GM18526 (cell line): ENCODE measurements at regions not wholly inside any gene's neighbourhood (a gene's known extent, or its start where the extent isn't known, plus 50 kb on each side); places are given as distances from the start of the nearest gene placed in this dataset.

Source experiments
- POLR2A ChIP-seq: IDR thresholded peaks from 3 replicates; pipeline ENCODE4 v1.6.1; 2011; ENCODE audit not compliant: insufficient read length; ENCODE audit errors: extremely low read depth

DNA sequence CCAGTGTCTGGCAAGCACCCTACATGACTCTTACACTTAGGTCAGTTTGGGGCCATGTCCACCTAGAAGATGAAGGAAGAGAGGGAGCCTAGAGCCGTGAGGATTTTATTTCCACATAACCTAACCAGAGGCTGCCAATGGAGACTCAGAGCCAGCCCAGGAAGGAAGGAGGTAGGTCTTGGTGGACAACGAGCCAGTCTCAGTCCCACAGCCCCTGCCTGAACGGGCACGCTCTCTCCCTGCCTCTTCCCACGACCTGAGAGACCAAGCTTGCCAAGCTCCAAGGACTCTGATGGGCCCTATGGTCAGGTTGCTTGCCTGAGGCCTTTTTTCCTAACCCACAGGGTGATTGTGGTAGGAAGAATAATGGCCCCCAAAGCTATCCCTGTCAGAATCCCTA is 188.4 kb downstream of the TFCP2L1 start:
- TF ChIP-seq POLR2A = no peak

DNA sequence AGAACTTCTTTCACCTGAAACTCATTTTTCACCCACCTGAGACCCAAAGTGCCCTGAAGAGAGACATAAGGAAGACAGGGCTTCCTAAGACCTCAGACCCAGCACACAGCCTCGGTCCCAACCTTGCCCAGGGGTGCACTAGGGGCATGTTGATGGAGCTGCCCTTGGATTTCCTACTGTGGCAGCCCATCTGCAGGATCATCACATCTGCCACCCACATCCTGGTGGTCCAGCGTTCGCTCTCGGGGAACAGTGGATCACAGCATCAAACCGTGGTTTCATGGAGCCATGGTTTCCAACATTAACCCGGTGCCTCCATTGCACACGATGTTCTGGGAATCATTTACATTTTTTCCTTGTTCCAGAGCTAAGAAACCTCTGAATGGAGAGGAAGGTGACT is 186.4 kb downstream of the TFCP2L1 start:
- no peak for TF ChIP-seq POLR2A

DNA sequence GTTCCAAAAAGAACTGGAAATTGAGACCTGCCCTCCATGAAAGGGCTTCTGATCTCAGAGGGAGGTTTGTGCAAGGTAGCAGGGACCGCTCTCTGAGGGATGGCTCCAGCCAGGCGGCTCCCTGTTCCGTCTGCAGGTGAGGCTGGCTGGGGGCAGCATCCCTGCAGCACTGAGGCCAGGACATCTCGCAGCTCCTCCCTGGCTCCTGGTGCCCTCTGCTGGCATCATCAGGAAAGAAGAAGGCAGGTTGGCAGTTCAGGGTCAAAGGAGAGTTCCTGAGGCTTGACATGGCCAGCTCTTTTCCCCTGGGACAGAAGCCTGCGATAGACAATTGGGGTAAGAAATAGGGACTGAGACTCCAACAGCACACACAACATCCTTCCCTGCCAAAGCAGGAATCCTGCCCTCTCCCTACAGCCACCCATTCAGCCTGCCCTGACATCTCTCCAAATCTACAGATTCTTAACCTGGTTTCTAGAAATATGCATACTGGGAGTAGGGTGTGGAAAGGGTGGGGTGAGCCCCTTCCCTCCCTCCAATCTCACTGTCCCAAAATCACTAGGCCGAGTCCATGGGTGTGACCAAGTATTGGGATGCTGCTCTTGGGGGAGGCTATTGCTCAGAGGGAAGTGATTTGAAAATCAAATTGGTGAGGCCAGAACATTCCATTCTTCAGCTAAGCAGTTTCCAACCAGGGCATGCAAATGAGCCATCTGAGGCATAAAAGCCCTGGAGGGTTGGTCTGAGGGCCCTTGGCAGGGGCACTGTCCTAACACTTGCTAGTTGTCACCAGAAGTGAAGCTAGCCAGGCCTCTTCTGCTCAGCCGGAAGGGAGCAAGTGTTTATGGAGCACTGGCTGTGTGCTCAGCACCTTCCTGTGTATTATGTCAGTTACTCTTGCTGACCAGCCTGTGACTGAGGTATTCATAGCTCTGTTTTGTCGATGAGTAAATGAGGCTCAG is 185.4 kb downstream of the TFCP2L1 start:
- TF ChIP-seq POLR2A = no peak

DNA sequence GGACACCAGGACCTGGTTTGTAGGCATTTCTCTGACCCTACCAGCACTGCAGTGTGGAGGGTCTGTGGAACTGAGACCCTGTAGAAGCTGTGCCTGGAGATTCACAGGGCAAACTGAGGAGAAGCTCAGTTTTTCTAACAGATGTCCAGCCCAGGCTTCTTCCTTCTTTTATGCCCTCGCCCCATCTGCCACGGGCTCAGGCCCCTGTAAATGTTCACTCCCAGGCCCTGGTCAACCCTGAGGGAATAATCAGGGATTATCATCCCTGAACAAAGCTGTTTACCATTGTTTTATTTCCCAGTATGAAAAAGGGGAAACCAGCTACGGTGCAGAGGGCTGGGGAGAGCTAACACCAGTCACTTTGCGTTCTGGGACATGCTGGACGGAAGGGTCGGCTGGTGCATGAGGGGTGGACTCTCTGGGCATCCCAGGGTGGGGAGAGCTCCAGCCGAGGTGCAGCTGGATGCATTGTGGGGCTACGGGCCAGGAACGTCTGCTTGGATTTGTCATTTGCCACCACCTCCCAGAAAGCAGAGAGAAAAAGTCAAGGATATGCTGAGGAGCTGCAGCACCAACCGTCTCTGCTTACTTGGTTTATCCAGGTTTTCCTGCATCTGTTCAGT is 183.8 kb downstream of the TFCP2L1 start:
- no peak for TF ChIP-seq POLR2A

DNA sequence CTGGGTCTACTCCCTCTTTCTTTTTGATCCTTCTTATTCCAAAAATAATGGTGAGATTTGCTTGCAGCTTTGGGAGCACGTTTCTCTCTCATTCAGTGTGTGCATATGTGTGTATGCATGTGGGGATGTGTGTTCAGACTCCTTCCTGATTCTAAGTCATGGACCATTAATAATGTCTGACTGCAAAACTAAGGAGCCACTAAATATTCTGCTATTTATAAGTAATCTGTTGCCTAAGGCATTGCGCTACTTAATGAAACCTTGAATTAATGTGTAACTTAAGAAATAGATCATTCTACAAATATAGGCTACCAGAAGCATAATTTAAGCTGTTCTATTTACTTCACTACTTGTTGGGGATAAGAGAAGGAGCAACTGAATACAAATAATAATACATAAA is 182.1 kb downstream of the TFCP2L1 start:
- no peak for TF ChIP-seq POLR2A

DNA sequence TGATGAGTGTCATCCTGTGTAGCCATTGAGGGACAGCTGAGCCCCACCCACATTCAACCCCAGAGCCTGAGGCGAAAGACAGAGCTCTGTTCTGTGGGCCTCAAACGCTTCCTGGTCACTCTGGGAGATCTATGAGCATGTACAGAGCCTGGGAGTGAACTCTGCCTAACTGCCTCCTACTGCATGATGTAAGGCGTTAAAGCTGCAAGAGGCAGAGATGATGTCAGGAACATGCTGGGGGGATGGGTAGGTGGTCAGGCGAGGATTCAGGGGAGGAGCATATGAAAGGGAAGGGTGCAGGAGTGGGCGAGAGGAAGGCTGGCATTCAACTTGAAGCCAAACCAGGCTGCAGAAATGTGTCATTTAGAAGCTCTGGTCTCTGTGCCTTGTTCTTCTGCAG is 181.0 kb downstream of the TFCP2L1 start:
- TF ChIP-seq POLR2A = no peak

DNA sequence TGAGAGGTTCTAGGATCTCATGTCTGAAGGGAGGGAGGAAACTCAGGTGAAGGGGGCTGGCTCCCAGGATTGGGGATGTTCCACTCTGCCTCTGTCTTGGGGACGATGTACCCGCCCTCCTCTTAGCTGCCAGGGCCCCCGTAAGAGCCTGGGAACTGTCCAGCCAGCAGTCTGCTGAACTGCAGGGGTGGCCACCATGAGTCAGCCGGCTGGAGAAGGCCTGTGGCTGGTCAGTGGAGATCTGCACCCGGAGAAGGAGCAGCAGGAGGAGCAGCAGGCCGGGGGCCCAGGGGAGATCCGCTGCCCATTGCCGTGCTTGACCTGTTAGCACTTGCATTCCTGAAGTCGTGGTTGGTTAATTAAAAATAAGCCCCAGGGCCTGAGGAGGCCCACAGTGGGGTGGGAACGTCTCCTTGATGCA is 180.3 kb downstream of the TFCP2L1 start:
- no peak for TF ChIP-seq POLR2A

DNA sequence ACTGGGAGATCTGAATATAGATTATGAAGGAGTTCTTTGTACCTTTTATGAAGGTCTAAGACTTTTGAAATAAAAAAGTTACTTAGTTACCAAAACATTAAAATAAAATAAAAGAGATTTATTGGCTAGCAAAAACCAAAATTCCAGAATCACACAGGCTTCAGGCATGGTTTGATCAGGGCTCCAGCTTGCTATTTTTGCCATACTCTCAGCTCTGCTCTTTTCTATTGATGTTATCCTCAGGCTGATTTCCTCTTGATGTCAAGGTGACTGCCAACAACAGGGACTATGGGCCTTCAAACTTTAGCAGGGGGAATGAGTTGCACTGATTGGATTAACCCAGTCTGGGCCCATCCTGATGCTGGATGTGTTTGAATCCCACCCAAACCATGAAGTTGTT is 174.1 kb downstream of the TFCP2L1 start:
- no peak for TF ChIP-seq POLR2A

DNA sequence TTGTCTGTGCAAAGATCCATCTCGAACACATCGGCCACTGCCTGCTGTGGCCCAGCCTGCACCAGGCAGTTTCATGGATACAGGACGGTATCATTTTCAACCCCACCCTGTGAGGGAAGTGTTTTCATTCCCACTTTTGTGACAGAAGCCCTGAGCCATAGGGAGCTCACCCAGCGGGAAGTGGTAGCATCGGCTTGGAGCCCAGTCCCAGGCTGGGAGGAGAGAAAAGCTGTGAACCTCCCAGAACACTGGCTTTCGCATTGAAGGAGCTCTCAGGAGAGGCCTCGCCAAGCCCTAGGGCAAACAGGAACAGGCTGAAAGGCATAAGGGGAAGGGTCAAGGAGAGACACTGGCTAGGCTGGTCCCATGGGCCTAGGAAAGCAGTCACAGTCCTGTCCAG is 166.1 kb downstream of the TFCP2L1 start:
- TF ChIP-seq POLR2A = no peak

DNA sequence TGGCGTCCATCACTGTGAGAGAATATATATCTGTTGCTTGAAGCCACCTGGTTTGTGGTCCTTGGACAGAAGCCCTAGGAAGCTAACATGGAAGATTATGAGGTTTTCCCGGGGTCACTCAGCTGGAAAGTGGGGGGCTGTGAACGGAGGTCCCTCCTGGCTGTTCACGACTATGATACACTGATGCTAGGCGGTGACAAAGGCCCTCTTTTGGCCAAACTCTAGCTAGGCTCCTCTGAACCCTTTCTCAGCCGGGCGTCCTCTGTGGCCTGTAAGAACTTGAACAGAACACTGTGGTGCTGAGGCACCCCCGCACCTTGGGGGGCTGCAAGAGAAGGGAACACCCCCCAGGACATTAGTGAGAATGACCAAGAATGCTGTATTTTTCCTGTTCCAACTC is 164.6 kb downstream of the TFCP2L1 start:
- TF ChIP-seq POLR2A = no peak

DNA sequence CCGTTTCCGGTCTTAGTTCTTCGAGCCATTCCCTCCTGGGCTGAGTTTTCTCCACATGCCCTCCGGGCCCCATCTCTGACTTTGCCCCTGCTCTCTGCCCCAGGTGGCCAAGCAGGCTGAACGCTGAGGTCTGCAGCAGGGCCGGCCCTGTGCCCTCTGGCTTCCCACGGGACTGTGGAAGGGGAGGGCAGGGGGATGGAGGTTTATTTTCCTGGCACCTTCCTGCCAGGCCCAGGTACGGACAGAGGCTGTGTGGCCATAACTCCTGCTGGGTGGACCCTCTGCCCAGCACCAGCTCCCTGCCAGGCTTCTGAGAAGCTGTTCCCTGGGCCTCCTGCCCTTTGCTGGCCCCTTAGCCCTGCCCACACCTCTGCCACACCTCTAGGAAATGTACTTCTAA is 164.0 kb downstream of the TFCP2L1 start:
- TF ChIP-seq POLR2A = no peak

DNA sequence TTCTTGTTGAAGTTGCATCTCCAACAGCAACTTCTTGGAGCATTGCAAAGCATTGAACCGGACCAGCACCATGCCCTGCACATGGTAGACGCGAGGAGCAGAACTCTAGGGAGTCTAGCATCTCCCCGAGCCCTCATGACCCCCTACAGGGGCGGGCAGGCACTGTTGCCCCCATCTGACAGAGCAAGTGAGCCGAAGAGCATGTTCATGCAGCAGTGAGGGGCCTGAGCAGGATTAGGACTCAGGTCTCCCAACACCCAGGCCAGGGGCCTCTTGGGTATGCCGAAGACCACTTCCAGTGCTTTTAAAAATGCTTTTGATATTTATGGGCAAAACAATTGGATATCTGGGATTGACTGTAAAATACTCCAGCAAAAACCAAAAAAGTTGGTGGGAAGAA is 163.3 kb downstream of the TFCP2L1 start:
- TF ChIP-seq POLR2A = no peak

DNA sequence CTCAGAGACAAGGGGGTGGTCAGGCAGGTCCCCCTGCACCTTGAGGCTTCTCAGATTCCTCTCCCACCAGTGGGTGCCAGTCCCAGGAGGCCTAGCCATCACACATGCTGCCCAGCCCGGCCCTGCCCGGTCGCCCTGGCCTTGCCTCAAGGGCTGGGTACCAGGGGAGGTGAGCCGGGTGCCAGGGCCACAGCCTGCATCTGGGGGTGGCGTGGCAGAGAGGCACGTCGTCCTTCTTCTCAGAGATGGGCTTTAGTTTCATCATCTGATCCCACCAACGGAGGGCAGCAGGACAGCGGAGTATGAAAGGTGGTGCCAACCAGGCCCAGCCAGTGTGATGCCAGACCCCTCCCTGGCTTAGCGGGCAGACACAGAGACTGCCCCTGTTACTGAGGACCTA is 161.7 kb downstream of the TFCP2L1 start:
- no peak for TF ChIP-seq POLR2A

DNA sequence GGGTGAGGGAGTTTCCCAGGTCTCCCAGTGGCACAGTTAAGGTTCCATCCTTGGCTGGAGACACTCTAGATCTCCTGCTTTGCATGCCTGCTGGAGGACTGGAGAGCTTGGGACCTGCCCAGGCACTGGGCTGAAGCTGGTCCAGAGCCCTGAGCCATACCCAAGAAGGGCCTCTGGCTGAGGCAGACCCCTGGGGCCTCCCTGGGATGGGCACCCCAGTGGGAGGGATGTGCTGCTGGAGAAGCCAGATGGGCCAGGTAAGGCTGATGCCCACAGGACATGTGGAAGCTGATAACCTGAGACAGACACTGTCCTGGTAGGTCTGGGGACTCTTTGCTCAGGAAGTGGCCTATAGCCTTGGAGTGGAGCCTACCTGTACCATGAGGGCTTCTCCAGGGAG is 160.7 kb downstream of the TFCP2L1 start:
- no peak for TF ChIP-seq POLR2A

DNA sequence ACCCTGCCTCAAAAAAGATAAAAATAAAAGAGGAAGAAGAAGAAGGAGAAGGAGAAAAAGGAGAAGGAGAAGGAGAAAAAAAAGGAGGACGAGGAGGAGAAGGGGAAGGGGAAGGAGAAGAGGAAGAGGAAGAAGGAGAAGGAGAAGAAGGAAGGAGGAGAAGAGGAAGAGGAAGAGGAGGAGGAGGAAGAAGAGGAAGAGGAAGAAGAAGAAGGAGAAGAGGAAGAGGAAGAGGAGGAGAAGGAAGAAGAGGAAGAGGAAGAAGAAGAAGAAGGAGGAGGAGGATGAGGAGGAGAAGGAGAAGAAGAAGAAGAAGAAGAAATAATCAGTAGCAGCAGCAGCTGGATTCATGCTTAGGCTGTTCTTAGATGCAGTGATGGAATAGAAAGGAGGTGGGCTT is 159.7 kb downstream of the TFCP2L1 start:
- TF ChIP-seq POLR2A = no peak
